Colonic mucosa (tissue), 4 donors: ENCODE measurements at regions not wholly inside any gene's neighbourhood (a gene's known extent, or its start where the extent isn't known, plus 50 kb on each side); places are given as distances from the start of the nearest gene placed in this dataset.

Source experiments
- DNase-seq: peaks from one replicate; pipeline ENCODE4 v3.0.0-alpha.2; 2020
- H3K27ac ChIP-seq: fragments of 200-600 bp; one replicate; pipeline ENCODE4 v1.8.0; 2021
- H3K27me3 ChIP-seq: fragments of 200-600 bp; one replicate; pipeline ENCODE4 v1.8.0; 2021
- H3K36me3 ChIP-seq: fragments of 200-600 bp; one replicate; pipeline ENCODE4 v1.8.0; 2021
- H3K4me1 ChIP-seq: fragments of 200-600 bp; one replicate; pipeline ENCODE4 v1.8.0; 2021; ENCODE audit warnings: mild to moderate bottlenecking
- H3K4me3 ChIP-seq: fragments of 200-600 bp; one replicate; pipeline ENCODE4 v1.8.0; 2021
- H3K9ac ChIP-seq, 2 donors: one replicate each; pipeline ENCODE4 v1.7.0; 2013; ENCODE audit warnings: control low read depth in 2 of 2, low read depth in 2 of 2, low read length in 2 of 2
- H3K9me3 ChIP-seq: fragments of 200-600 bp; one replicate; pipeline ENCODE4 v1.8.0; 2021
- intact Hi-C: fragments of 100-400 bp; cut with DNase I; formaldehyde crosslinking; loops from one replicate; pipeline ENCODE4 v1.14.1; 2022
- TF ChIP-seq, protein P1 (sequence below): fragments of 200-600 bp; IDR thresholded peaks from one replicate; pipeline ENCODE4 v1.8.0; 2022; ENCODE audit warnings: antibody characterized with exemption, mild to moderate bottlenecking
- donor health status: healthy.
- donor health status: DM: no; HTN: no; CAD: no.
- donor health status: DM: no; HTN: no; CAD: no.

DNA sequence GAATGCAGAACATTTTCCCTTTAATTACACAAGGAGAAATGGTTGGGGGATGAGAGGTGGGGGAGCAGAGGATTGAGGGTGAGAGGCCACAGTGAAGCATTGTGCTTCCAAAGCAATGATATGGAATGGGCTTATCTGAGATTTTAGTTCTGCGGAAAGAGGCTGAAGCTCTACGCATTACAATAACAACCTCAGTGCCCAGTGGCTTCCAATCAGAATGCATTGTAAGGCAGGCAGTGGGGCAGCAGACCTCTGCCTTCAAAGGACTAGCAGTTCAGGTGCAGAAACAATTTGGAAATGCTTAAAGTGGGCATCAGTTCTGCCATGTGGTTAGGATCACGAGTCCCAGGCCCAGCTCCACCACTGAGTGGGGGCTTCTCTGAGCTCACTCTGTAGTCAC lies 251.0 kb upstream of the ZMIZ1 start:
- Histone ChIP-seq H3K9ac (no peak overlapping the region), H3K4me3 (no peak overlapping the region), H3K4me1 (no peaks in the 10 kb centered on the region), H3K9me3 (no peaks in the 10 kb centered on the region), H3K27me3 (no peaks in the 10 kb centered on the region), H3K27ac (no peak overlapping the region), H3K36me3 (no peaks in the 10 kb centered on the region)
- intact Hi-C loops: no loop called here
- DNase-seq: no peak
- TF ChIP-seq, protein P1, sequence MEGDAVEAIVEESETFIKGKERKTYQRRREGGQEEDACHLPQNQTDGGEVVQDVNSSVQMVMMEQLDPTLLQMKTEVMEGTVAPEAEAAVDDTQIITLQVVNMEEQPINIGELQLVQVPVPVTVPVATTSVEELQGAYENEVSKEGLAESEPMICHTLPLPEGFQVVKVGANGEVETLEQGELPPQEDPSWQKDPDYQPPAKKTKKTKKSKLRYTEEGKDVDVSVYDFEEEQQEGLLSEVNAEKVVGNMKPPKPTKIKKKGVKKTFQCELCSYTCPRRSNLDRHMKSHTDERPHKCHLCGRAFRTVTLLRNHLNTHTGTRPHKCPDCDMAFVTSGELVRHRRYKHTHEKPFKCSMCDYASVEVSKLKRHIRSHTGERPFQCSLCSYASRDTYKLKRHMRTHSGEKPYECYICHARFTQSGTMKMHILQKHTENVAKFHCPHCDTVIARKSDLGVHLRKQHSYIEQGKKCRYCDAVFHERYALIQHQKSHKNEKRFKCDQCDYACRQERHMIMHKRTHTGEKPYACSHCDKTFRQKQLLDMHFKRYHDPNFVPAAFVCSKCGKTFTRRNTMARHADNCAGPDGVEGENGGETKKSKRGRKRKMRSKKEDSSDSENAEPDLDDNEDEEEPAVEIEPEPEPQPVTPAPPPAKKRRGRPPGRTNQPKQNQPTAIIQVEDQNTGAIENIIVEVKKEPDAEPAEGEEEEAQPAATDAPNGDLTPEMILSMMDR: no peak

DNA sequence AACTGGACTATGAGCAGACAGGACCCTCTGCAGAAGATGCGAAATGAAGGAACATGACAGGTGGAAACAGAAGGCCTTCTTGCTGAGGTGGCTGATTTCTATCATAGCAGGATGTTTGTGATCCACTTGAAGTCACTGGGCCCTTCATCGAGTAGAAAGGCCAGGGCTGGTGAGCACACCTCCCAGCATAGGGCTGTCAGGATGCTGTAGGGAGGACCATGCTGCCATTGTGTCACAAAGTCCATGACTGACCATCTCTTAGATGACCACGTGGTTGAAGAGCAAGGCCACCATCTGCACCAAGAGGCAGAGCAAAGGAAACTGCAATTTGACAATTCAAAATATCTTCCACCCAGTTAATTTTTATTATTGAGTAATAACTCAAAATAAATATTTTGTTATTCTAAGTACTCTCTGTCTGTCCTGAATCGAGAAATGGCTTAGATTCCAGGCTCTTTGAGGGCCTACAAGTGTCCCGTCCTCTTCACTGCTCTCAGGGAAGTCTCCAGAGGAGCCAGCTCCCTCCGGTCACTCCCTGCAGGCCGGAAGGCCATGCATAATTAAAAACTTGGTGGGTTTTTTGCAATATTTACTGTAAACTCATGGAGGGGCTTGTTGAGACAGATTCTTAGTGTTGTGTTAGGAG lies 249.3 kb upstream of the ZMIZ1 start:
- no peak overlapping the region for H3K27ac ChIP-seq
- no peak overlapping the region for H3K9ac ChIP-seq
- no peaks in the 10 kb centered on the region for H3K4me1 ChIP-seq
- DNase-seq: no peak
- TF ChIP-seq, protein P1: no peak
- no peaks in the 10 kb centered on the region for H3K36me3 ChIP-seq
- no peak overlapping the region for H3K4me3 ChIP-seq
- no peaks in the 10 kb centered on the region for H3K9me3 ChIP-seq
- intact Hi-C loops: no loop called here
- H3K27me3 ChIP-seq: no peaks in the 10 kb centered on the region

DNA sequence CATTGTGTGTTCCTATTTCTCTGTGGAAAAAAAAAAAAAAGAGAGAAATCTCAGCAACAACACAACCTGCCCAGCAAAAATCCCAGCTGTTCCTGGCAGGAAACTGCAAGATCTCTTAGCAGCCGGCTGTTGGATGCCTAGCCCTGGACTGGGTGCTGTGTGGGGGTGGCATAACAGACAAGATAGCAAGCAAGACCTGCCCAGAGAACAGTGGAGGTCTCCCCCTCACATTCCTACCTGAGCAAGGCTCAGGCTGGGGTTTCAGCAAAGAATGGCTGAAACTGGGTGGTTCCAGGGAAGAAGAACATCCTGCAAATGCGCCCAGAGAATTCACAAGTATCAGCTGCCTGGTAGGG lies 248.8 kb upstream of the ZMIZ1 start:
- no peak overlapping the region for H3K4me3 ChIP-seq
- H3K27ac ChIP-seq: no peak overlapping the region
- no peaks in the 10 kb centered on the region for H3K27me3 ChIP-seq
- no peaks in the 10 kb centered on the region for H3K36me3 ChIP-seq
- DNase-seq: no peak
- H3K9ac ChIP-seq: no peak overlapping the region
- no peaks in the 10 kb centered on the region for H3K4me1 ChIP-seq
- TF ChIP-seq, protein P1: no peak
- intact Hi-C loops: no loop called here
- no peaks in the 10 kb centered on the region for H3K9me3 ChIP-seq

DNA sequence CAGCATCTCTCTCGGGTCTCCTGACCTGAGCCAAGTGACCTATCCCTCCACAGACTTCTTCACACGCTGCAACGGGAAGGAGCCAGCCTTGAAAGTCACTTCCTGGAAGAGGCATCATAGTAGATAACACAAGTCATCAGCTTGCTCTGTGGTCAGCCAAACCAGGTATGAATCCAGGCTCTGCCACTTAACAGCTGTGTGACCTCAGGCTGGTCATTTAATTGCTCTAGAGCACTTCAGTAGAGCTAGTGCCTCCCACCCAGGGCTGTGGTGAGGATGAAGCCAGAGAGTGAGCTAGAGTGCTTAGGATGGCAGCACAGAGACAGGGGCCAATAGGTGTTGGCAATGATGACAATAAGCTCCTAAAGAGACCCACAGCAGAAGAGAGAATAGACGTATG lies 247.7 kb upstream of the ZMIZ1 start:
- TF ChIP-seq, protein P1: no peak
- Histone ChIP-seq H3K36me3 (no peaks in the 10 kb centered on the region), H3K4me1 (no peaks in the 10 kb centered on the region), H3K4me3 (no peak overlapping the region), H3K27me3 (no peaks in the 10 kb centered on the region), H3K27ac (no peak overlapping the region), H3K9ac (no peak overlapping the region), H3K9me3 (no peaks in the 10 kb centered on the region)
- intact Hi-C loops: no loop called here
- no peak for DNase-seq

DNA sequence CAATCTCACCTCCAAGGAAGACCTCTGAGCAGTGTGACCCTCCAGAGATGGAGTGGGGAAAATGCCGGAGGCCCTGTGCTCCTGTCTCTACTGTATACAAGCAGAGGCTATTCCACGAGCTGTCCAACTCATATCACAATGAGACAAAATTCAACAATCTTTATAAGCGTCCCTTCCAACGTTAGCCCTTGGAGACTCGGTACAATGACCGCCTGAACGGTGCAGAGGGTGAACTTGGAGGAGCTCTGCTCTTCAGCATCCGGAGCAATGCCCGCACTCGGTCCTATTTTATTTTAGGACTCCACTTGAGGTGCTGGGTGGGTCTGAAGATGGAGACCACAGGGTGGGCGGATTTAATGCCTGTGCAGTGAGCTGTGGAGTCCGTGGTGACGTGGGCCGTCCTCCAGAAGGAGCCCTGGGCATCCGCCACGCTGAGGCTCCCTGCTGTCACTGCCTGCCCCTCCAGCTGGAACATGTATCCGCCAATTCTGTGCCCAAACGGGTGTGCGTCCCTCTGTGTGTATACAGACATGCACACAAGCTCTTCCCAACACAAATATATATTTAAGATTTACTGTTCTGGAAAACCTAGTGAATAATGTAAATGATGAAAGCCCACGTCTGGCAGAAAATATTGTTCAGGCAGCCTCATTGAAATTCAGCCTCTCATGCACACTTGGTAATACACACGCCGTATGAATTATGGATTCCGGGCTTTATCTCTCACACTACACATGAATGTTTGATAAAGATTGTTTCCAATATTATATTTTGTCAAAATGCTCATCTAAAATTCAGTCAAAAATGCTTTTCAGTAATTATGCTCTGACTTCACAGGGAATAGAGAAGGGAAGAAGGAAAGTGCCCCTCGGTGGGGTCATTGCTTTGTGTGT lies 239.9 kb upstream of the ZMIZ1 start:
- no peak overlapping the region for H3K4me3 ChIP-seq
- no peak for DNase-seq
- no peaks in the 10 kb centered on the region for H3K4me1 ChIP-seq
- no peak overlapping the region for H3K9ac ChIP-seq
- no peak overlapping the region for H3K27ac ChIP-seq
- H3K36me3 ChIP-seq: no peaks in the 10 kb centered on the region
- no peaks in the 10 kb centered on the region for H3K9me3 ChIP-seq
- intact Hi-C loops: no loop called here
- TF ChIP-seq, protein P1: no peak
- no peaks in the 10 kb centered on the region for H3K27me3 ChIP-seq
